ELR (cell line): ENCODE measurements at regions not wholly inside any gene's neighbourhood (a gene's known extent, or its start where the extent isn't known, plus 50 kb on each side); places are given as distances from the start of the nearest gene placed in this dataset.
"Not testable (repeated sequence)": the region's sequence is repeated elsewhere in the genome, so short reads cannot be mapped to it uniquely, and the experiment has no call there.

Source experiments
- DNase-seq: peaks from one replicate; pipeline ENCODE4 v3.0.0-alpha.2; 2015; ENCODE audit warnings: low read depth

DNA sequence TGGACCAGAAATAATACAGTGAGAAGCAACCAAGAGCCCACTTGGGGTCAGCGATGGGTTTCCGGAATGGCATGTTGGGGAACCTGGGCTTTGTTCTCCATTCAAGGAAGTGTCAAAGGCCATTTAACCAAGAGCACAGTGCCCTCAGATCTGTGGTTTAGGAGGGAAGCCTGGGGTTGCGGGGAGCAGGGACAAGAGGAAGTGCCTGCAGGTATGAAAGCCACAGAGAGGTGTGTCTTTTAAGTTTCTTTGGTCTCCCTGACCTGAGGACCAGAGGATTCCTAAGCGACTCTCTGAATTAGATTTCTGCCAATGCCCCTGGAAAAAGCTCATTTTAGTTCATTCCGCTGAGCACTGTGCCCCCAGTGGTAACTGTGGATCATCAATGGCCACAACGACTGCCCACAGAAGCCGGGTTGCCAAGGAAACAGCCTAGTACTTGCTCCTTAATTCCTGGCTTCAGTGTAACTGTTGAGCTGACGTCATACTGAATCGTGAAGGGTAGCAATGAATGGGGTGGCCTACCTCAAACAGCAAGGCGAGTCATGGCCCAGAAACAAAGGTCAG lies 107.3 kb upstream of the SPIN1 start:
- peak; percentile 42 for DNase-seq

DNA sequence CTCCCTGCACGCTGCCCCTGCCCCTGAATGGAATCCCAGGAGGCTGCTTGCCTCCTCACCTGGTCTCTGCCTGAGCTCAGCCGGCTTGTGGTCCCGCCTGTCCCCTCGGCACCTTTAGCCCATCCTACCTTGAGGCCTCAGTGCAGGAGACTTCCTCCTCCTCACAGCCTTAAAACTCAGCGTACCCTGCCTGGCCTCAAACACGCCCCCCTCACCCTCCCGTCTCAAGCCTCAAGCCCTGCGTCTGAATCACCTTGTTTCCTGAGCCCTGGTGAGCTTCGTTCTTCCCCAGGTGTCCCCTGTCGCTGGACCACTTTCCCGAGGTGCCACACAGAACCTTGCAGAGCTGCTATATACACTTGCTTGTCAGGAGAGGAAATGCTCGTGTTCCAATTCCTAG lies 110.2 kb upstream of the SPIN1 start:
- DNase-seq, result no peak

DNA sequence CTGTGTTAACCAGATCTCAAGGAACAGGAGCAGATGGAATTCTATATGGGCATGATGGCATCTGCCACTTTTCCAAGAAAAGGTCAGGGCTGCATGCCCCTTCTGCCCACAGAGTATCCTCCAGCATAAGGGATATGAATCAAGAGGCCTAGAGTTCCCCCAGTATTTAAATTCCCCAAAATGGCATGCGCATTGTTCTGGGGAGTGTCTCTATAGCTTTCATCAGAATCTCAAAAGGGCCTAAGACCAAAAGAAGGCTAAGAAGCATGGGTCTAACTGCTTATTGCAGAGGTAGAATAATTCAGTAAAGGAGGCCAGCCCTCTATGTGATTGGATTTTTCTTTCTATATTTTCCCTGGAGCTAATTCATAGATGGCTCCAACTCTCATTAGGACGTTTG lies 114.2 kb upstream of the SPIN1 start:
- DNase-seq, result no peak

DNA sequence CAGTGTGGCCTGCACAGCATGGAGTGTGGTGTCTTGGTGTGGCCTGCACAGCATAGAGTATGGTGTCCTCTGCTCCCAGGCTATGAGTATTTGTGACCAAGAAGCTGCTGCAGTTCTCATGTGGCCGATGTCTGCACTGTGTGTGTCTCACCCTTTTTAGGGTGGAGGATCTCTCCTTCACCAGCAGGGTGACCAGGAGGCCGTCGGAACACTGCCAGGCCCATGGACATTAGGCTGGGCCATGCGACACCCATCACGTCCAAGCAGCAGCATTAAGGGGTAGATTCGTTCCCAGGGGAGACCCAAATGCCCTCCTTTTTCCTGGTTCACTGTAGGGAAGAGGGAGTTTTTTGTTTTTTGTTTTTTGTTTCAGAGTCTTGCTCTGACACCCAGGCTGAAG lies 115.3 kb upstream of the SPIN1 start:
- DNase-seq, result peak; percentile 18

DNA sequence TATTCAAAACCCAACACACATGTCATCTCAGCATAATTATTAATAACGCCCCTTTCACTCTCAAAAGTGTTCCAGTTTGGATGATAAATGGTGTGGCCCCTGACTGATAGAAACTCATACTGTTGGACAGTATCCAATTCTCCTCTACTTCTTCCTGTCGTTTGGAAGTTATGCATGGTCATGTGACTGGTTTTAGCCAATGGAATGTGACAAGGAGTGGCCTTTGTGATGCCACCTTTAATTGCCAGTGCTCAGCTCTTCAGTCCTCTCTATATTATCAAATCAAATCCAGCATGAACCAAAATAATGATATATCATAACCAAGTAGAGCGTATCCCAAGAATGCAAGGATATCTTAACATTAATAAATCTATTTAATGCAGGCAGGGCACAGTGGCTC lies 117.8 kb upstream of the SPIN1 start:
- DNase-seq, result peak; percentile 48

DNA sequence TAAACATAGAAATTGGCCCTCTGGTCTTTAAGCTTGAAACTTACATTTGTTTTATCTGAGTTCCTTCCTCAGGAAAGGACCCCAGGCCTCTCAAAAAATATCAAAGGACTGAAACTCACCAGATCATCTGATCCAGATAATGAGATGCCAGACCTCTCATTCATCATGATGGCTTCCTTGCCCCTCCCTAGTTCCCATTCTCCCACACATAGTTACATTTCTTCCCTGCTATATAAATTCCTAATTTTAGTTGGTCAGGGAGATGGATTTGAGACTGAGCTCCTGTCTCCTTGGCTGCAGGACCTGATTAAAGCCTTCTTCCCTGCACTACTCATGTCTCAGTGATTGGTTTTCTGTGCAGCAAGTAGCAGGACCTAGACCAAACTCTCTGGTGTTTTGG lies 119.4 kb upstream of the SPIN1 start:
- DNase-seq, result no peak

DNA sequence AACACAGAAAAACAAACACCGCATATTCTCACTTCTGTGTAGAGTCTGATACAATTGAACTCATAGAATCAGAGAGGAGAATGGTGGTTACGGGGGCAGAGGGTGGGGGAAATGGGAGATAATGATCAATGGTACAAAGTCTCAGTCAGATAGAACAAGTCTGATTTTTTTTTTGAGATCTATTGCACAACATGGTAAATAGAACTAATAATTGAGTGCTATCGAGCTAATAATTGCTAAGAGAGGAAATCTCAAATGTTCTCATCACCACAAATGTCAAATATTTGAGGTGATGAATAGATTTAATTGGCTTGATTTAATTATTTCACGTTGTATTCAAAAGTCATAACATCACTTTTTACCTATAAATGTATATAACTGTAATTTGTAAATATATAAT lies 121.0 kb upstream of the SPIN1 start:
- no peak for DNase-seq

DNA sequence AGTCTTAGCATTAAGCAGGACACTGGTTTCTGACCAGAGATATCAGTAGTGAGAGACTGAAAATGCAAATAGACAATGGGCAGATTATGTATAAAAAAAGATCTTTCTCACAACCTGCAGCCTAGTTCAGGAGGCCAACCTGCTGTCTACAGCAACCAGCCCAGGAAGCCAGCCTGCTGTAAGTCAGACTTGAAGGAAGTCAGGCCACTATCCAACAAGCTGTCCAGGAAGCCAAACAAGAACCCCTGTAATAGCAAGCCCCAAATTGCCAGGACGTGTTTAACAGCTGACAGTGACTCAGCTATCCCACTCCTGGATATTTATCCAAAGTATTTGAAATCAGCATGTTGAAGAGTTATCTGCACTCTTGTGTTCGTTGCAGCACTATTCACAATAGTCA lies 121.8 kb upstream of the SPIN1 start:
- peak; percentile 15 for DNase-seq

DNA sequence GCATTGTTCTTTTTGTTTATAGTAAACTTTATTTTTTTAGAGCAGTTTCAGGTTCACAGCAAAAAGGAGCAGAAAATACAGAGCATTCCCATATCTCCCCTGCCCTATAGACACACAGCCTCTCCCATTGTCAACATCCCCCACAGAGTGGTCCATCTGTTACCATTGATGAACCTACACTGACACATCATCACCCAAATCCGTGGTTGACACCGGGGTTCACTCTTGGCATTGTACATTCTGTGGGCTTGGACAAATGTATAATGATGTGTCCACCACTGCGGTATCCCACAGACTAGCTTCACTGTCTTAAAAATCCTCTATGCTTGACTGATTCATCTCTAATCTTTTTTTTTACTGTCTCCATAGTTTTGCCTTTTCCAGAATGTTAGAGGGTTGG lies 120.7 kb upstream of the SPATA31C2 start:
- DNase-seq, result no peak

DNA sequence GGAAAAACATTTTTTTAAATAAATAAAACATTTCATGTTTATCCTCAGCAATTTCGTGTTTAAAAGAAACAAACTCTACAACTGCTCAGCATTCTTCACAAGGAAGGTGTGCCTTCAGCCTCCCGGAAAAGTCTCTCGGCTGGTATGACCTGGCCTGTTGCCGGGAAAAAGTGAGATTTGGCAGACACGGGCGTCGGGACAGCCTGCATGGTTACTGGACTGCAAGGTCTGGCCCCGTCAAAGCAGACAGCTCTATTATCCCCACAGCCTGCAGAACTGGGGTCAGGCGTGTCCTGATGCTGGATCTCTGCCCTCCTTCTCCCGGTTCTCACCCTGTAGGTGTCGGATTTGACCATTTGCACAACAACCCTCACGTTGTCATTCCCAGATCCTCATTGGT lies 120.3 kb upstream of the SPATA31C2 start:
- no peak for DNase-seq

DNA sequence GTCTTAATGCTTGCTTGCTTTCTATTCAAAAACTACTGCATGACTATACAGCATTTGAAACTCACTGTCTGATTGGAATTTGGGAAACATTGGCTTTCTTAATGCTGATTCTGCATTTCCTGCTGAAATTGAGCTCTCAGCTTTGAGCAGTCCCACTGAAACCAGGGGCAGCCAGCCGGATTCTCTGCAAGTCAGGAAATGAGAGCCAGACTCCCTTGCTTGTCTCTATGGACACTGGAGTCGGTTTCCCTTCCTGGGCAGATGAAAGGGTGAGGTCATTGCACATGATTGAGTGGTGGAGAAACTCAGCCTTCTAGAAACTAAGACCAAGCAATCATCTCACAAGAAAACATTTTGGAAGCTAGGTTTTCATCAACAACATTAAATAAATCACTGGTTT lies 119.7 kb upstream of the SPATA31C2 start:
- peak; percentile 63 for DNase-seq

DNA sequence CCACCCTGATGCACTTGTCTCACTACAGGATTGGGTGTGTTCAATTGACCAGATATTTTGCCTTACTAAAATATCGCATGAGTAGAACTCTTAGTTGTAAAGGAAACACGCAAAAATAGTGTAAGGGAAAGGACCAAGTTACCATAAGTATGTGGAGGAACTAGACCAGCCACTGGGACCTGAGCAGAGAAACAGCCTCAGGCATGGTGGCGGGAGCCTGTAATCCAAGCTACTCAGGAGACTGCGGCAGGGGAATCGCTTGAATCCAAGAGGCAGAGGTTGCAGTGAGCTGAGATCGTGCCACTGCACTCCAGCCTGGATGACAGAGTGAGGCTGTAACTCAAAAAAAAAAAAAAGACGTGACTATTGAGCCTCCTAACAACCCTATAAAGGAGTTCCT lies 117.9 kb upstream of the SPATA31C2 start:
- no peak for DNase-seq

DNA sequence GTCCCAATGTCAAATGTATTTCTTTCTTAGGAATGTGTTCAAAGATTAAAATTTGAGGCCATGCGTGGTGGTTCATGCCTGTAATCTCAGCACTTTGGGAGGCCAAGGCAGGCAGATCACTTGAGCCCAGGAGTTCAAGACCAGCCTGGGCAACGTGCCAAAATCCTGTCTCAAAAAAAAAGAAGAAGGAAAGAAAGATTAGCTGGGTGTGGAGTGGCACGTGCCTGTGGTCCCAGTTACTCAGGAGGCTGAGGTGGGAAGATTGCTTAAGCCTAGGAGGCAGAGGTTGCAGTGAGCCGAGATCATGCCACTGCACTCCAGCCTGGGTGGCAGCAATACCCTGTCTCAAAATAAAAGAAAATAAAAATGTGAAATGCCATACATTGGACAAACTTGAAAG lies 117.5 kb upstream of the SPATA31C2 start:
- not testable (repeated sequence) for DNase-seq

DNA sequence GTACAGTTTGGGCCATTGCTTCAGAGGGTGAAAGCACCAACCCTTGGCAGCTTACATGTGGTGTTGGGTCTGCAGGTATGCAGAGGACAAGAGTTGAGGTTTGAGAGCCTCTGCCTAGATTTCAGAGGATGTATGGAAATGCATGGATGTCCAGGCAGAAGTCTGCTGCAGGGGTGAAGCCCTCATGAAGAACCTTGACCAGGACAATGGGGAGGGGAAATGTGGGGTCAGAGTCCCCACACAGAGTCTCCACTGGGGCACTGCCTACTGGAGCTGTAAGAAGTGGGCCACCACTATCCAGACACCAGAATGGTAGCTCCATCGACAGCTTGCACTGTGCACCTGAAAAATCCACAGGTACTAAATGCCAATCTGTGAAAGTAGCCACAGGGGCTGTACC lies 113.6 kb upstream of the SPATA31C2 start:
- DNase-seq, result no peak

DNA sequence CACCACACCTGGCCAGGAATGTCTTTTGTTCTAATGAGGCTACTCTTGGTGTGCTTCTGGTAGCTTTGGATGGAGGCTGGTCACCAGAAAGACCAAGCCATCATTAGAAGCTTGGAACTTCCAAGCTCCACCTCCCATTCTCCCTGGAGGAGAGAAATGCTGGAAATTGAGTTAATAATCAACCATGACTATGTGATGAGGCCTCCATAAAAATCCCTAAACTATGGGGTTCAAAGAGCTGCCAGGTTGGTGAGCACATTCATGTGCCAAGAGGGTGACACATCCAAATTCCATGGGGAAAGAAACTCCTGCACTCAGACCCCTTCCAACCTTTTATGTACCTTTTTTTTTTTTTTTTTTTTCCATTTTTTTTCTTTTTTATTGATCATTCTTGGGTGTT lies 105.5 kb upstream of the SPATA31C2 start:
- DNase-seq, result no peak

DNA sequence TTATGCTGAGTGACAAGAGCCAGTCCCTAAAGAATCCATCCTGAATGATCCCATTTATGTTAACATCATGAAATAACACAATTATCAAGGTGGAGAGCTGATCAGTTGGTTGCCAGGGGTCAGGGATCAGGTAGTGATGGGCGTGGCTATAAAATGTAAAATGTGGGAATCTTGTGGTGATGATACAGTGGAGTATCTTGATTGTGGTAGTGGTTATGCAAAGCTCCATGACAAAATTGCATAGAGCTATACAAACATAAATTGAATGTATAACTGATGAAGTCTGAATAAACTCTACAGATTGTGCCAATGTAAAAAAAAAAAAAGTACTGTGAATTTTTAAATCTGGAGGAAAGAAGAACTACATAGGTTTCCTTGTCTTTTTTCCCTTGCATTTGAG lies 104.6 kb upstream of the SPATA31C2 start:
- no peak for DNase-seq

DNA sequence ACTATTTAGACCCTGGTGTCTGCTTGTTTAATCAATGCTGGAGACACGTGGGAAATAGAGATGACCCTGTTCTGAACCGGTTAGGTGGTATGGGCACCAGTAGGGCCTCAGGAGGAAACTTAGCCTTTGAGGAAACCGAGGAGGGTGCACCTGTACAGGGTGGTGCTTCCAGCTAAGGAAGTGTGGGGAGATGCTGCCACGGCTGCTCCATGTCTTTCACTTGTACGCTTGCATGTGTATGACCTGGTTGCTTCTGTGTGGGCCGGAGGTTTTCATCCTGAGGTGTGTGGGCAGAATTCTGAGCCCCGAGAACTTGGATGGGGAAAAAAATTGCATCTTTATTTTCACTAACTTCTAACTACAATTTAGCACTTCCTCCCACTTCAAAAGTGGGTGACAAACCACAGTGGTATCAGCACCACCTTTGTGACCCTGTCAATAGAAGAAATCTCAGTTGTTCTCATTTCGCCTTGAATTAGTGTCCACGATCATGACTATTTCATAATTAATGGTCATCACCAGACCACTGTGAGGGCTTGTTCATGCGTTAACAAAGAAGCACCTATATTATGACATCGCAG lies 99.8 kb upstream of the SPATA31C2 start:
- no peak for DNase-seq

DNA sequence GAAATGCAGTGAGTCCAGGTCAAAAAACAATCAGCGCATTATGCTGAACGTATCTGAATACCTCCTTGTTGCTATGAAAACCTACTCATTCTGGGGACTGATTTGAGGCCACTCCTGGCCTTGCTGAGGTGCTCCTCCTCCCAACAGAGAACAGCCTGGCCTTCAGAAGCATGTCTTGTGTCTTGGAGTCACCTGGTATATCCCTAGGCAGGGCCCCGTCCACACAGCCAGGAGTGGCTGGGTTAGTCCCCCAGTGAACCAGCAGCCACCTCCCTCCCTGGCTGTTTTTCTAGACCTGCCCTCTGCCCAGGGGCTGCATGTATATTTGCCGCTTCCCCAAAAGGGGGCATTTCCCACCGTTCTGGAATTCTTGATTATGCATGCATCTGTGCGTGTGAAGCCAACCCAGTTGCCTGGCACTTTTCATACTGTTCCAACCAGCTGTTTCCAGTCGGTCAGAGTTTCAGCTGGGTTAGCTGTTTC lies 99.2 kb upstream of the SPATA31C2 start:
- no peak for DNase-seq

DNA sequence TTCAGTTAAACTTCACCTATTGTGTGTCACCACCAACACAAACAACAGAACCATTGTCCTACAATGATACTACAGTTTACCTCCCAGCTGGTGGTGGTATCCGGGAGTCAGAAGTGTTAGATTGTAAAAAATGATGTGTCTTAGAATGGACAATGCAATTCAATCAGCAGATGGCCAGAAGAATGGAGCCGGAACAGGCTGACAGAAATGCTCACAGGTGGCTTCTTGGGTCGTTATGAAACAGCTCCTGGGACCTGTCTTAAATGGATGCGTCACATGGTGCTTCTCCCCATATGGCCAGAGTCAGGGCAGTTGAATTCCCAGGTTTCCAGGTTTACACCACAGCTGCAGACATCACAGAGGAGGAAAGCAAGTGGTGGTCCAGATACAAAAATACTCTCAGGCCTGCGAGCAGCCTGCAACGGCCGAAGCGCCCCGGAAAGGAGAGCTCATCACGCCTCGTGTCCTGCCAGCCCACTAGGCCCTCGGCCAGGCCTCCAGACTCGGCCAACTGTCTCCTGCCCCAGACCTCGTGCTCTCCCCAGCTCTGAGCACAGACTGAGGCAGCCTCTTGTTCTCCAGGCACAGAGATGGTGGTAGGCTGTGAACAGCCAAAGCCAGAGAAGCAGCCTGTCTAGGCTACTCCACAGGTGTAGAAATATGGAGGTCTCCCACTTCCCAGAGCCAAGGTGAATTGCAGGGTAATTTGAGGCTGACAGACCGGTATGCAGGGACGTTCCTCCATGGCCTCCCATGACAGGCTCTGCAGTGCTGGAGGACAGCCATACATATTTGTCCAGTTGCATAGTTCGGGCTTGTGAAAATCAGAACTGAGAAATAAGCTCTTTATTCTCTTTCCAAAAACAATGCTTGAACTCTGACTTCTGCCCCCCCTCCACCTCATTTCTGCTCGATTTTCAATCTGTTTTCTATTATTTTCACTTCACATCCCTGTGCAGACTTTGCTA lies 98.5 kb upstream of the SPATA31C2 start:
- DNase-seq, result no peak

DNA sequence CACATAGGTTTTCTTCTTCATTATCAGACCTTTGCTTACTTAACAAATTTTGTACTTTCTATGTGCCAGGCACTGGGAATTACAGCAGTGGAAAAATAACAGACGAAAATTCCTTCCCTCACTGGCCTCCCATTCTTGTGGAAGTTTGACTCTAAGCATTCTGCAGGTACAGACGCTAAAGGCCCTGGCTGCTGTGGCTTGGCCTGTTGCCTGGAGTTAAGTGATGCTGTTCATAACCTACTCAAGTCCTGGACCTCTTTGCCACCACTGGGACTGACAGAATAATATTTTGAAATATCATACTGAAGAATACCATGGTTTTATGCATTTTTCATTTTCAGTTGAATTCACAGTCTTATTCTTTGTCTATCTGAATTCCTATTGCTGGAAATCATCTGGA lies 97.3 kb upstream of the SPATA31C2 start:
- no peak for DNase-seq

DNA sequence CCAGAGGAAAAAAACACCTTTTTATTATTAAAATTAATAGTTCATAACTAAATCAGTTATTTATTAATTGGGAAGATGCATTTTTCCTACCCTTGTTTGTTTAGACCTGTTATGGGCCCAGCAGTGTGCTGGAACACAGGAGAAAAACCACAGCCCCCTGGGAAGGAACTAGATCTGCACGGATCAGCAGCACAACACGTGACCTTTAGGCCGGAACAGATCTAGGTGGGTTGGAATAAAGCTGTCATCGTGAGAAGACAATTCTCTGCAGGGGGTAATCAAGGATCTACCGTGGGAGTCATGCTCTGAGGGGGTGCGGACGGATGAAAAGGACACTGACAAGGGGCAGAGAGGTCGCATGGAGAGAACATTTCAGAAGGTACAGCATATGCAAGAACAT lies 95.8 kb upstream of the SPATA31C2 start:
- DNase-seq, result no peak

DNA sequence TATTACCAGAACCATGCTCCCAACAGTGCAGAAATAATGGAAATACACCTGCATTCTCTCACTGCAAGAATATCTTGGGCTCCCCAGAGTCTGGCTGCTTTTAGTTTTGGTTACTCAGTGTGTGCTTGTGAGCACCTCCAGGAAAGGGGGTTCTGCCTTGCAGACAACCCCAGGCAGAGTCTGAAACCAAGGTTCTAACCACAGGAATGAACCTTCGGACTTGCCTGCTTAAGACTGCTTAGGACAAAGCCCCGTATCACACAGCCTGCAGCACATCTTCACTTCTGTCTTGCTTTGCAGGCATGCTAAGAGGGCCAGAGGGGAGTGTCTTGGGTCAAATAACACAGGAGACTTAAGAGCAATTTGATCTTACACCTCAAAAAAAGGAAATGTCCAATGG lies 94.8 kb upstream of the SPATA31C2 start:
- no peak for DNase-seq

DNA sequence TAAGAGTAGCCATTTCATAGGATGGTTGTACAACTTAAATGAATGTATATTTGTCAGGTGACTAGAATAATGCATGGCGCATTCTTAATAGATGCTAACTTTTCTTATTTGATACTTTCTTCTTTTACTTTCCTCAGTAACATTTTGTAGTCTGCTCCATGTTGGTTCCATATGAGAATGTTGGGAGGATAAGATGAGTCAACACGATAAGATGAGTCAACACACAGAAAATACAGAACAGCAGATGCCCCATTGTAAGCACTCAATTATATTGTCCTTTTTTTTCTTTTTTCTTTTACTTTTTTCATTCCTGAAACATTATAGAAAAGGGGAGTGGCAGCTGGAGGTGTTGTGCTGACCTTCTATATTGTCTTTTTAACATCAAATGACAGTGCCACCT lies 92.3 kb upstream of the SPATA31C2 start:
- DNase-seq, result peak; percentile 49
